HG02840 (cell line): ENCODE measurements at regions not wholly inside any gene's neighbourhood (a gene's known extent, or its start where the extent isn't known, plus 50 kb on each side); places are given as distances from the start of the nearest gene placed in this dataset.

Source experiments
- ATAC-seq: cut with Tn5 transposase; IDR thresholded peaks from one replicate; pipeline ENCODE4 v1.9.1; 2021; ENCODE audit warnings: mild to moderate bottlenecking, moderate library complexity, moderate number of reproducible peaks; ENCODE audit not compliant: unreplicated experiment, low FRiP score

- ATAC-seq, result no peak
Observed at GRCh38 chr2:22821458-22821857, 563.5 kb upstream of the KLHL29 start.

GRCh38 chr2:22822835-22823234, 562.1 kb upstream of the KLHL29 start:
- ATAC-seq, result no peak

- no peak for ATAC-seq
Observed at GRCh38 chr2:22824618-22825017, 560.4 kb upstream of the KLHL29 start.

- no peak for ATAC-seq
Observed at GRCh38 chr2:22826703-22827102, 558.3 kb upstream of the KLHL29 start.

GRCh38 chr2:22829791-22830190, 555.2 kb upstream of the KLHL29 start:
- no peak for ATAC-seq

GRCh38 chr2:22832196-22832595, 552.8 kb upstream of the KLHL29 start:
- ATAC-seq, result no peak

- no peak for ATAC-seq
Observed at GRCh38 chr2:22838461-22838860, 546.5 kb upstream of the KLHL29 start.

GRCh38 chr2:22842205-22842869, 542.6 kb upstream of the KLHL29 start:
- no peak for ATAC-seq

GRCh38 chr2:22843919-22844537, 541.0 kb upstream of the KLHL29 start:
- ATAC-seq, result no peak

- ATAC-seq, result no peak
Observed at GRCh38 chr2:22850310-22850709, 534.7 kb upstream of the KLHL29 start.

- no peak for ATAC-seq
Observed at GRCh38 chr2:22854588-22854987, 530.4 kb upstream of the KLHL29 start.

GRCh38 chr2:22855081-22855480, 529.9 kb upstream of the KLHL29 start:
- ATAC-seq, result no peak

GRCh38 chr2:22855761-22856184, 529.2 kb upstream of the KLHL29 start:
- no peak for ATAC-seq

GRCh38 chr2:22867973-22868372, 517.0 kb upstream of the KLHL29 start:
- ATAC-seq, result no peak

GRCh38 chr2:22878121-22878520, 506.9 kb upstream of the KLHL29 start:
- no peak for ATAC-seq

- ATAC-seq, result no peak
Observed at GRCh38 chr2:22879009-22879863, 505.7 kb upstream of the KLHL29 start.

GRCh38 chr2:22880161-22880560, 504.8 kb upstream of the KLHL29 start:
- no peak for ATAC-seq

- no peak for ATAC-seq
Observed at GRCh38 chr2:22882011-22882410, 503.0 kb upstream of the KLHL29 start.

- ATAC-seq, result no peak
Observed at GRCh38 chr2:22882643-22883042, 502.3 kb upstream of the KLHL29 start.

GRCh38 chr2:22883054-22883453, 501.9 kb upstream of the KLHL29 start:
- no peak for ATAC-seq

GRCh38 chr2:22885245-22885644, 499.7 kb upstream of the KLHL29 start:
- no peak for ATAC-seq
